Keratinocyte (primary cell): ENCODE measurements at regions not wholly inside any gene's neighbourhood (a gene's known extent, or its start where the extent isn't known, plus 50 kb on each side); places are given as distances from the start of the nearest gene placed in this dataset.

Source experiments
- CTCF ChIP-seq, 3 experiments: IDR thresholded peaks in 1 of 3; conservative IDR thresholded peaks in 1 of 3; optimal IDR thresholded peaks in 1 of 3; 2 replicates in 2 of 3; 3 replicates in 1 of 3; pipeline versions ENCODE3 to v1.5.1; 2011; ENCODE audit warnings: low read length in 3 of 3, mild to moderate bottlenecking in 3 of 3, moderate library complexity in 2 of 3, control low read depth in 1 of 3, inconsistent platforms in 1 of 3; ENCODE audit not compliant: insufficient read depth in 2 of 3; ENCODE audit errors: extremely low read depth in 1 of 3
- EZH2 ChIP-seq: IDR thresholded peaks from one replicate; pipeline ENCODE4 v1.6.1; 2012; ENCODE audit warnings: inconsistent platforms, mild to moderate bottlenecking, low read length, moderate library complexity

GRCh38 chr9:120158221-120158620 is 421.7 kb downstream of the CDK5RAP2 start:
- TF ChIP-seq CTCF (optimal IDR thresholded peaks at IDR 0.05 in 1 of 3, IDR thresholded peaks at IDR 0.05 in 1 of 3, conservative IDR thresholded peaks at IDR 0.05 in 1 of 3; ENCODE audit: extremely low read depth in 1 of 3, insufficient read depth in 2 of 3, low read length in 3 of 3) (no peak), EZH2 (no peak)
